GM12891 (cell line): ENCODE measurements at regions not wholly inside any gene's neighbourhood (a gene's known extent, or its start where the extent isn't known, plus 50 kb on each side); places are given as distances from the start of the nearest gene placed in this dataset.

Source experiments
- PAX5 ChIP-seq: IDR thresholded peaks from 2 replicates; pipeline ENCODE4 v1.6.1; 2011; ENCODE audit warnings: low read length, moderate library complexity, mild to moderate bottlenecking; ENCODE audit not compliant: insufficient read depth, severe bottlenecking
- POLR2A ChIP-seq: IDR thresholded peaks from 2 replicates; pipeline ENCODE4 v1.6.1; 2011; ENCODE audit warnings: low read depth, low read length, control low read depth
- POLR2AphosphoS5 ChIP-seq: IDR thresholded peaks from 2 replicates; pipeline ENCODE4 v1.6.1; 2011; ENCODE audit warnings: low read depth, low read length, control low read depth
- POU2F2 ChIP-seq: IDR thresholded peaks from 2 replicates; pipeline ENCODE4 v1.6.1; 2011; ENCODE audit warnings: low read depth, mild to moderate bottlenecking, control low read depth, low read length, moderate library complexity
- SPI1 ChIP-seq: IDR thresholded peaks from 2 replicates; pipeline ENCODE4 v1.6.1; 2011; ENCODE audit warnings: low read depth, low read length, control low read depth
- TAF1 ChIP-seq: IDR thresholded peaks from 2 replicates; pipeline ENCODE4 v1.6.1; 2011; ENCODE audit warnings: low read depth, low read length, control low read depth

DNA sequence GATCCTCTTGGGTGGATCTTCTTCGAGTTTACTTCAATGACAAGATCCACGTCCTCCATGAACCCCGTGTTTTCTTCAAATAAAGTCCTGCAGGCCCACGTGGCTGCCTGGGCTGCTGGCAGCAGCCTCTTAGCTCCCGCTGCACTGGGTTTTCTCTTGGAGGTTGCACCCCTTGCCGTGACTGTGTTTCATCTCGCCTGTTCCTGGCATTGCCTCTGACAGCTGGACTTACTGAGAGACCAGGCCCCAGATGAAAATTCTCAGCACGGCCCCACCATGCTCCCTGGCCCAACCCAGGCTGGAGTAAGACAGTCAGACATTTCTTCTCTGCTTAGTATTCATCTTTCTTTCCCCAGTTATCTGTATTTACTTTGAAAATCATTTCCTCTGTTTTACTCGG is 274.8 kb upstream of the RUNX1 start:
- TF ChIP-seq POLR2A = no peak
- no peak for TF ChIP-seq TAF1
- no peak for TF ChIP-seq POLR2AphosphoS5
- no peak for TF ChIP-seq SPI1
- no peak for TF ChIP-seq POU2F2
- no peak for TF ChIP-seq PAX5
